GM11168 (cell line): ENCODE measurements at regions not wholly inside any gene's neighbourhood (a gene's known extent, or its start where the extent isn't known, plus 50 kb on each side); places are given as distances from the start of the nearest gene placed in this dataset.

Source experiments
- in situ Hi-C: fragments of 300-500 bp; cut with MboI; formaldehyde crosslinking; loops from one replicate; pipeline ENCODE4 v1.12.0; 2022; ENCODE audit warnings: low sequenced_read_pairs; ENCODE audit not compliant: unreplicated experiment

DNA sequence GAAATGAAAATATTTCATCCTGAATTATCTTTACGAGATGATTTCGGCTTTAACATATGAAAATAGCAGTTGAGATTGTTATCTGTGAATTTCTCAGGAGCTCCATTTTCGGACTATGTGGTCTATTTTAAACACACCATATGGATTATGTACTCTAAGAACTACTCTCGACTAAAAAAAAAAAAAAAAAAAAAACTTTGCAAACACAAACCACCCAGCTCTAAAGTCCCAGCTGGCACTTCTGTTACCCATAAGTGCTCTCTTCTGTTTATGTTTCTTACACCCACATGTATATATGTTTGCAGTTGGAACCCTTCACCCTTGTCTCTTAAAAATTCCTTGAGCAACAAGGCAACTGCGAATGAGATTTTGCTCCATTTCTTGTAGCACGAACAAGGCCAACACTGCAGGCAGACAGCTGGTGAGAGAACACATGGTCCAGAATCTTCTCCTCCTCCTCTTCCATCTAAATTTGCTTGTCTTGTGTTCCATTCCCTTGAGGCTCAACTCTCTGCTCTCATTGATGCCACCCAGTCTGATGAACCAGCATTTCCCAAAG lies 172.7 kb upstream of the HCCS start:
- in situ Hi-C loops, result no loop called here

DNA sequence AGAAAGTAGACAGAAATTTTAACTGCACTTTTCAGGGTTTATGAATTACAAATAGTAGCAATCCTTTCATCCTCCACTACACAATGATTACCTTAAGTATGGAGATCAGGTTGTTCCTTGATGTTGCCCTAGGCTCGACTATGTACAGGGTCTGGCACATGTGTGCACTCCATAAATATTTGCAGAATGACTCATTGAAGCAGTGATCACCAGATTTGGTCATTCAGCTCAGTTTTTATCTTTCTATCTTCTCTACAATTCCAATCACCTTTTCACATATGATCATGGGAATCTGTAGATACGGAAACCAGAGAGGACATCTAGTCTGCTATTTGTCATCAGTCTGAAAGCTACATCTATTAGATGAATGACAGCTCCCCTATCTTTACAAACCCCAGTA lies 171.7 kb upstream of the HCCS start:
- in situ Hi-C loops, result no loop called here

- in situ Hi-C loops, result no loop called here
These were observed 166.8 kb upstream of the HCCS start for GRCh38 chrX:10944136-10944885.

DNA sequence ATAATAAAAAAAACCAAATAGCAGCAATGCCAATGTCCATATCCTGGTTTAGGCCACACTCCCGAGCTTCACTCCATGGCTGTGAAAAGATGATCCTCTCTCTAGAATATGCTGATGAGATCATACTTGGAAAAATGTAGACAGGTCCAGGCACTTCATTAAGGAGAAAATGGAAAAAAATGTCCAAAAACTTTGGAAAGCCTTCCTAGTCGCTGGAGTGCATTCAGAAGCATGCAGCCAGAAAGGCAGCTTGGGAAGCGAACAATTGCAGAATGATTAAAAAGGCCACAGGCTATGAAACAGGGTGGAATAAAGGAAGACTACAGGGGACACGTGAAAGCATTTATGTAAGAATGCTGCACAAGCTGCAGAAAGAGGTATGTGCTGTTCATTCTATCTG lies 165.6 kb upstream of the HCCS start:
- in situ Hi-C loops, result no loop called here

- in situ Hi-C loops, result no loop called here
These were observed 161.6 kb upstream of the HCCS start for GRCh38 chrX:10949541-10949940.

DNA sequence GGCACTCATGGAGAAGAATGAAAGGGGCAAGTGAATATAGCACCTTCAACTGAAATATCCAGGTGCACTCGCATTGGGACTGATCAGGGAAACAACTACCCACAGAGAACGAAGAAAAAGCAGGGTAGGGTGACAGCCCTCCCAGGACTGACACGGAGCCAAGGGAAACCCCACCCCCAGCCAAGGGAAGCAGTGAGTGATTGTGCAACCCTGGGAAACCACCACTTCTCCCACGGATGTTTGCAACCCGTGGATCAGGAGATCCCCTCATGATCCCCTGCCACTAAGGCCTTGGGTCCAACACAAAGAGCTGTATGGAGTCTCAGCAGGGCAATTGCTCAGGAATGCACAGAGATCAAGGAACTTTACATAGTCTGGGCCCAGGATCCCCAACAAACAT lies 158.5 kb upstream of the HCCS start:
- in situ Hi-C loops, result no loop called here

DNA sequence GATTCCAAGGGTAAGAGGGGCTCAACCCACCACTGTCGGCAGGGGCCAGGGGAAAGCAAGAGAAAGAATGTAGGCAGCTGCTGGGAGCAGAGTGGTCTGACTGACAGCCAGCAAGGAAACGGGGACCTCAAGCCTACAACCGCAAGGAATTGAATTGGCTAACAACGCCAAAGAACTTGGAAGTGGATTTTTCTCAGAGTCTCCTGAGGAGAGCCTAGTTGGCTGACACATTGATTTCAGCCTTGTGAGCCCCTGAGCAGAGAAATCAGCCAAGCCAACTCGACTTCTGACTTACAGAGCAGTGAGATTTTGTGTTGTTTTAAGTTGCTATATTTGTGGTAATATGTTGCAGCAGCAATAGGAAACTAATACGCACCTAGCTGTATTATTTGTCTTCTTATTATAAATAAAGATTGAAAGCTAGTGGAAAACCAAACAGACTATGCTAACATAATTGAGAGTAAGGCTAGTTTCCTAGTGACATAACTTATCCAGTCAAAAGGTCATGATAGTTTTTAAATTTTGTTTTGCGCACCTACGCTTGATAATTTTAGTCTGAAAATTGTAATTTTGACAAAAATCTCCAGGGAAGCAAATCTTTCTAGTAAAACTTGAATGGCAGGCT lies 145.8 kb upstream of the HCCS start:
- in situ Hi-C loops, result no loop called here

GRCh38 chrX:10966057-10966456 lies 145.1 kb upstream of the HCCS start:
- in situ Hi-C loops, result no loop called here

GRCh38 chrX:10971176-10971575 lies 140.0 kb upstream of the HCCS start:
- in situ Hi-C loops, result no loop called here

DNA sequence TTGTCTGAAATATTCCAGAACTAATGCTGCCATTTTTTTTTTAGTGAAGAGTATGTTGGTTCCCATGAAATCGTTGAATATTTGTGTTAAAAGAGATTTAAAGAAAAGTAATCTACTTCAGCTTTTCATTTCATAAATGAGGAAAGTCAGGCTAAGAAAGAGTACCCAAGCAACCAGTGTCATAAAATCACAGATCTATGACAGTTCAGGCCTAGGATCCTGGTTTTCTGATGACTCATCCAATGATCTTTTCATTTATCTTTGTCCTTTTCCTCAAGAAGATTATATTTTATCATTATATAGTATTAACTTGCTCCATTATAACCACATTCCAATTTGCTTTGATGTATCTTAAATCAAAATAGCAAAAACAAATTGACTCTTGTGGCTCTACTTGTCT lies 139.4 kb upstream of the HCCS start:
- in situ Hi-C loops, result no loop called here

GRCh38 chrX:10972706-10973105 lies 138.4 kb upstream of the HCCS start:
- in situ Hi-C loops, result no loop called here

- in situ Hi-C loops, result no loop called here
These were observed 136.2 kb upstream of the HCCS start for GRCh38 chrX:10974920-10975319.

- in situ Hi-C loops, result no loop called here
These were observed 131.2 kb upstream of the HCCS start for GRCh38 chrX:10979956-10980355.

DNA sequence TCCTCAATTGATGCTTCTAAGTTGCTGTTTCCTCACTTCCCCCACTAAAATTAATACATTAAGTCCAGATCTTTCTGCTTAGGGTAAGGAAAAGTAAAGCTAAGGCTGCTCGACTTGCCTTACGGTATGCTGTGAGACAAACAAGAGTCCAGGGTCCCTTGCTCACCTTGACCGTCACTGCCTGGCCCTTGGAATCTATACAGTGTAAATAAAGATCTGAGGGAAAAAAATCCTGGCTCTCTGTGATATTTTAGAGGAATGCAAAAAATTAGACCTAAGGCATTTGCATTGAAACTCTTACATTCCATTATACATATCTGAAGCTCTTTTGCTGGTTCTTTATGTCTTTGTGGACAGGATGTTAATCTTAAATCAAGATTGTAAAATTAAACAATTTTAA lies 129.6 kb upstream of the HCCS start:
- in situ Hi-C loops, result no loop called here

DNA sequence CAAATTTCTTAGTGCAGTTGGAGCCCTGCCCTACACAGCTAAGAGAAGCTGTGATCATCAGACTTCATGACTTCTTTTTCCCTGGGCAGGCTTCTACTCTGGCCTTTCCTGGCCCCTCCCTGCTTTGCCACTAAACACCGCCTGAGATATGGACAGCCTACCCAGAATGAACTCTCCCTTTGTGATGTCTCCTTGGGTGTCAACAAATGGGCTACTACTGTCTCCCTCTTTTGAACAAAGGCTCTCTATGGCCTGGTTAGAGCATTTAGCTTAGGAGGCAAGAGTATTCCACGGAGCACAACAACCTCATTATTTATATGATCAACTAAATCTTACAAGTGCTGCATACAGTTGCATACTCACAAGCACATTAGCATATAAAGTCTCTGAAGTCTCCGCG lies 127.6 kb upstream of the HCCS start:
- in situ Hi-C loops, result no loop called here

DNA sequence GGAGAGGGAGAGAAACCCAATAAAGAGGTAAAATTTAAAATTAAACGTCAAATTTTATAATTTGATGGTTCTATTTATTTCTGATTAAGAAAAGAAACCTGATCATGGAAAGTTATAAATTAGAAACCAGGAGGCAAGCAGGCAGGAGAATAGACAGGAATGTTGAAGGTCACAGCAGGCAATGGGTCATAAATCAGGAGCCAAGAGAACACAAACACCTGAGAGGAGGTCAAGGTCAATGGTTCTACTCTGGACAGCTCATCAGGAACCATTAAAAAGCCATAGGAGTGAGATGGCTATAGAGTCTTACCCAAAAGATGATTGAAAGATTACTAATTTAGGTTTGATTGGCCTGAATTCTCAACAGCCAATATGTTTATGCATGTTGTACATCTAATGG lies 126.9 kb upstream of the HCCS start:
- in situ Hi-C loops, result no loop called here

DNA sequence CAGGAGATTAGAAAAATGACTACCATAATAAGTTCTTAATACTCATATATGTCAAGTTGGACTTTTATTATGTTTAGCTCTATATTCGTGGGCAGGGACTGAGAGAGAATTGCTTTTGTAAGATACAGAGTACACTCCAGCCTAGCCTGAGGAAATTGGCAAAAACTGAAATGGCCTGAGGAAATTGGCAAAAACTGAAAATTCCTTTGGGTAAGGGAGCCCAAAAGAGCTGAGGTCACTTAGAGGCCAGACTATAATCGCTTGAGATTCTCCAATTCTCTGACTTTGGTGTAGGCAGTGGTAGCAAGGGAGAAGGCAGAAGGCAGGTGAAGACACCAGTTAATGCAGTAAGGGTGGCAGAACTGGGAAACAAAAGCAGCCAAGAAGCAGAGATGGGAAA lies 124.5 kb upstream of the HCCS start:
- in situ Hi-C loops, result no loop called here

DNA sequence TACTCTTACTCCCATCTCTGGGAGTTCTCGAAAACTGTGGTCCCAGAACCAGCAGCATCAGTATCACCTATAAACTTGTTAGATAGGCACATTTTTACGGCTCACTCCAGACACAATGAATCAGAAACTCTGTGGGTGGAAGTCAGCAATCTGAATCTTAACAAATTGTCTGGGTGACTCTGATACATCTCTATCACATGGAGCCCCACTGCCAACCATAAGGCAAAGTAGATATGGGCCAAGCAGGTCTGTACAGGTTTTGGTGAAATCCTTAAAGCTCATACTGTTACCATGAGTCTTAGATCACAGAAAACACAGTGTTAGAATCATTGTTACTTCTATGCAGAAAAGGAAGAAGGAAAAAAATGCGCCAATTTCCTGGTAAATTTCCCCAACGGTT lies 122.5 kb upstream of the HCCS start:
- in situ Hi-C loops, result no loop called here

DNA sequence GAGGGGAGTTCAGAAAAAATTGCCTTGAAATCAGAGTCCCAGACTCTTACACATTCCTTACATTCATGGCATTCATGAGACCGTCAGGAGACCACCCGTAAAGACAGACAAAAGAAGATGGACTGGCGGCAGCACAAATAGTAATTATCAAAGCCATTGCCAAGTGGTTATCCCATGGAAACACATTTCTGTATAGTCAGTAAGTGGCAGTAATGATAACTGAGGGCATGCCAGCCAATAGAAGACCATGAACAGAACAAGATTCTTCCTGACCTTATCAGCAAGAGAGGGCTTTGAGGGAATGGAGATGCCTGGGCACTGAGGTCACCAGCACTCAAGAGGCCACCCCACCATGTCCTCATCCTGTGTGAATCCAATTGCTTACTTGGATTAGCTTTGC lies 121.7 kb upstream of the HCCS start:
- in situ Hi-C loops, result no loop called here

- in situ Hi-C loops, result no loop called here
These were observed 120.7 kb upstream of the HCCS start for GRCh38 chrX:10990418-10990817.

GRCh38 chrX:10990976-10991375 lies 120.2 kb upstream of the HCCS start:
- in situ Hi-C loops, result no loop called here

DNA sequence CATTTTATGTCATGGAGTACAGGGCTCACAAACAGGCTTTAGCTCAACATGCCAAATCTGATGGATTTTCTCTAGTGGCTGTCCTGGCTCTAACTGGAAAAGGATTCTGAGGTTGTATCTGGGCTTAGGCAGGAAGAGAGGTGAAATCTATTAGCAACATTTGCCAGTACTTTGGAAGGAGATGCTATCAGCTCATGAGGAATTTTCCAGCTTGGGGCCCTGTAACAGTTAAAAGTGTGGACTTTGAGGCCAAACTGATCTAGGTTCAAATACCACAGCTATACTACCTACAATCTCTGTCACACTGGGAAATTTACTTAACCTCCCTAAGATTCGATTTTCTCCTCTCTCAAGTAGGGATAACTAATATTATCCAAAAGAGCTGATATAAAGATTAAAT lies 119.0 kb upstream of the HCCS start:
- in situ Hi-C loops, result no loop called here
